H1 (cell line): ENCODE measurements at regions not wholly inside any gene's neighbourhood (a gene's known extent, or its start where the extent isn't known, plus 50 kb on each side); places are given as distances from the start of the nearest gene placed in this dataset.

Experiments
- CTCF ChIA-PET: fragments of 300-600 bp; sonication (Branson Sonifier 250); formaldehyde crosslinking; loops from one replicate; lab custom pipeline; 2021; ENCODE audit not compliant: partially characterized antibody; lab: Charles Lee
- POLR2A ChIA-PET: fragments of 300-600 bp; sonication (Branson Sonifier 250); formaldehyde crosslinking; loops from one replicate; lab custom pipeline; 2021; ENCODE audit warnings: inconsistent platforms; ENCODE audit not compliant: partially characterized antibody; lab: Charles Lee
- DNase-seq, 2 experiments: peaks; one replicate each; pipeline versions ENCODE4 v3.0.0 to v3.0.0-alpha.2; 2010 to 2022; ENCODE audit warnings: low spot score in 2 of 2, low read depth in 1 of 2, mixed read lengths in 1 of 2
- FAIRE-seq: peaks from 2 replicates; lab custom pipeline; 2011; peaks lifted over from hg19 to GRCh38; lab: Jason Lieb, UNC
- H2AFZ ChIP-seq: 2 replicates; pipeline ENCODE4 v1.8.1; 2012; ENCODE audit warnings: low read length, inconsistent platforms
- H2AK5ac ChIP-seq: 2 replicates; pipeline ENCODE4 v1.6.1; 2013; ENCODE audit warnings: low read depth, low read length
- H2BK120ac ChIP-seq: replicated peaks from 2 replicates; pipeline ENCODE3; 2013; ENCODE audit warnings: low read depth, low read length, inconsistent platforms
- H2BK12ac ChIP-seq: 2 replicates; pipeline ENCODE4 v1.6.1; 2013; ENCODE audit warnings: low read depth, low read length
- H2BK15ac ChIP-seq: 2 replicates; pipeline ENCODE4 v1.6.1; 2013; ENCODE audit warnings: low read length
- H2BK20ac ChIP-seq: 2 replicates; pipeline ENCODE4 v1.6.1; 2013; ENCODE audit warnings: low read length
- H2BK5ac ChIP-seq: 2 replicates; pipeline ENCODE4 v1.6.1; 2013; ENCODE audit warnings: low read depth, low read length
- H3K14ac ChIP-seq: 2 replicates; pipeline ENCODE4 v1.6.1; 2013; ENCODE audit warnings: inconsistent platforms; ENCODE audit not compliant: insufficient read length
- H3K18ac ChIP-seq: 2 replicates; pipeline ENCODE4 v1.6.1; 2013; ENCODE audit warnings: low read length; ENCODE audit errors: extremely low read depth
- H3K23ac ChIP-seq: 2 replicates; pipeline ENCODE4 v1.6.1; 2013; ENCODE audit warnings: inconsistent platforms; ENCODE audit not compliant: insufficient read length
- H3K23me2 ChIP-seq: 2 replicates; pipeline ENCODE4 v1.6.1; 2013; ENCODE audit warnings: low read depth, low read length
- H3K27ac ChIP-seq: 2 replicates; pipeline ENCODE4 v1.6.1; 2011; ENCODE audit warnings: low read depth, low read length, inconsistent platforms
- H3K27me3 ChIP-seq, 4 experiments: replicated peaks in 1 of 4; 1 replicate in 1 of 4; 2 replicates in 3 of 4; pipeline versions ENCODE4 v1.6.1 to v1.8.1; 2011 to 2013; ENCODE audit warnings: low read length in 3 of 4, mild to moderate bottlenecking in 3 of 4, inconsistent platforms in 2 of 4, mixed read lengths in 2 of 4, moderate library complexity in 1 of 4; ENCODE audit not compliant: control insufficient read depth in 3 of 4, insufficient read depth in 3 of 4; ENCODE audit errors: extremely low read depth in 1 of 4
- H3K36me3 ChIP-seq, 4 experiments: 2 replicates each; pipeline versions ENCODE4 v1.6.1 to v1.8.1; 2011 to 2013; ENCODE audit warnings: mild to moderate bottlenecking in 4 of 4, low read length in 3 of 4, moderate library complexity in 2 of 4, control low read depth in 1 of 4, inconsistent platforms in 1 of 4; ENCODE audit not compliant: insufficient read depth in 4 of 4, control insufficient read depth in 2 of 4
- H3K4ac ChIP-seq: replicated peaks from 2 replicates; pipeline ENCODE3; 2013; ENCODE audit warnings: low read length, low read depth, mixed read lengths, inconsistent platforms; ENCODE audit not compliant: insufficient read length
- H3K4me1 ChIP-seq, 4 experiments: replicated peaks in 1 of 4; 1 replicate in 1 of 4; 2 replicates in 3 of 4; pipeline versions ENCODE4 v1.6.1 to v1.8.1; 2011 to 2013; ENCODE audit warnings: low read length in 3 of 4, inconsistent platforms in 2 of 4, mixed read lengths in 1 of 4; ENCODE audit not compliant: insufficient read depth in 4 of 4, control insufficient read depth in 3 of 4
- H3K4me2 ChIP-seq, 2 experiments: 2 replicates each; pipeline versions ENCODE4 v1.6.1 to v1.8.1; 2011 to 2013; ENCODE audit warnings: low read depth in 2 of 2, low read length in 2 of 2, control low read depth in 1 of 2, inconsistent platforms in 1 of 2, mild to moderate bottlenecking in 1 of 2; ENCODE audit not compliant: insufficient read depth in 1 of 2
- H3K4me3 ChIP-seq, 4 experiments: fragments of 200-600, 300-600 bp in 1 of 4; sonication (generic), shearing (Covaris generic), sonication (Bioruptor Twin) in 1 of 4; 2 replicates each; pipeline versions ENCODE4 v1.5.1 to v1.8.1; 2011 to 2016; ENCODE audit warnings: low read length in 4 of 4, low read depth in 3 of 4, control low read depth in 2 of 4, inconsistent platforms in 2 of 4, mild to moderate bottlenecking in 2 of 4, mixed read lengths in 1 of 4, moderate library complexity in 1 of 4; ENCODE audit not compliant: insufficient read depth in 2 of 4; ENCODE audit errors: extremely low read depth in 1 of 4
- H3K56ac ChIP-seq: replicated peaks from 2 replicates; pipeline ENCODE3; 2013; ENCODE audit warnings: low read depth, mild to moderate bottlenecking, mixed read lengths, low read length, inconsistent platforms; ENCODE audit not compliant: insufficient read length
- H3K79me1 ChIP-seq: 2 replicates; pipeline ENCODE4 v1.6.1; 2013; ENCODE audit warnings: low read depth, low read length, control low read depth
- H3K79me2 ChIP-seq, 2 experiments: 2 replicates each; pipeline versions ENCODE4 v1.6.1 to v1.8.1; 2012 to 2013; ENCODE audit warnings: low read length in 2 of 2, mild to moderate bottlenecking in 2 of 2, inconsistent platforms in 1 of 2; ENCODE audit not compliant: insufficient read depth in 2 of 2, control insufficient read depth in 1 of 2
- H3K9ac ChIP-seq, 4 experiments: replicated peaks in 1 of 4; 1 replicate in 1 of 4; 2 replicates in 3 of 4; pipeline versions ENCODE4 v1.6.1 to v1.8.1; 2011 to 2013; ENCODE audit warnings: low read depth in 3 of 4, low read length in 3 of 4, control low read depth in 2 of 4, mild to moderate bottlenecking in 2 of 4, moderate library complexity in 2 of 4, inconsistent platforms in 1 of 4; ENCODE audit errors: extremely low read depth in 1 of 4
- H3K9me3 ChIP-seq, 2 experiments: 2 replicates each; pipeline versions ENCODE4 v1.6.1 to v1.8.1; 2012 to 2013; ENCODE audit warnings: mild to moderate bottlenecking in 2 of 2, moderate library complexity in 2 of 2, control low read depth in 1 of 2, inconsistent platforms in 1 of 2, low read depth in 1 of 2, low read length in 1 of 2, mixed read lengths in 1 of 2; ENCODE audit not compliant: insufficient read depth in 2 of 2
- H4K20me1 ChIP-seq, 2 experiments: replicated peaks in 1 of 2; 2 replicates each; pipeline versions ENCODE3 to v1.8.1; 2011 to 2013; ENCODE audit warnings: inconsistent platforms in 2 of 2, low read length in 2 of 2, mild to moderate bottlenecking in 1 of 2; ENCODE audit not compliant: insufficient read depth in 2 of 2, control insufficient read depth in 1 of 2
- H4K5ac ChIP-seq: 2 replicates; pipeline ENCODE4 v1.6.1; 2013; ENCODE audit warnings: low read length, low read depth, mixed read lengths, inconsistent platforms; ENCODE audit not compliant: insufficient read length
- H4K8ac ChIP-seq: 2 replicates; pipeline ENCODE4 v1.8.0; 2013; ENCODE audit warnings: mild to moderate bottlenecking, moderate library complexity, low read length, inconsistent platforms; ENCODE audit not compliant: insufficient read depth; ENCODE audit errors: extremely low read depth
- H4K91ac ChIP-seq: replicated peaks from 2 replicates; pipeline ENCODE3; 2013; ENCODE audit warnings: low read length, mixed read lengths, inconsistent platforms; ENCODE audit not compliant: insufficient read length
- KDM4A ChIP-seq: IDR thresholded peaks from one replicate; pipeline ENCODE4 v1.7.1; 2012; ENCODE audit warnings: low read depth, mild to moderate bottlenecking, moderate library complexity, low read length, inconsistent platforms; ENCODE audit not compliant: severe bottlenecking
- MAX ChIP-seq: IDR thresholded peaks from 2 replicates; pipeline ENCODE4 v1.6.1; 2012; ENCODE audit warnings: inconsistent platforms
- POLR2A ChIP-seq, 2 experiments: IDR thresholded peaks; 1 replicate in 1 of 2; 2 replicates in 1 of 2; pipeline ENCODE4 v1.6.1; 2011; ENCODE audit warnings: low read depth in 2 of 2, low read length in 2 of 2, mild to moderate bottlenecking in 2 of 2; ENCODE audit errors: control extremely low read depth in 1 of 2
- RAD21 ChIP-seq, 2 experiments: IDR thresholded peaks in 1 of 2; conservative IDR thresholded peaks in 1 of 2; 2 replicates each; pipeline ENCODE4 v1.6.1; 2011; ENCODE audit warnings: low read depth in 2 of 2, low read length in 2 of 2, improper control_type of control experiment in 1 of 2, inconsistent platforms in 1 of 2, mild to moderate bottlenecking in 1 of 2, moderate library complexity in 1 of 2
- RFX5 ChIP-seq: IDR thresholded peaks from 2 replicates; pipeline ENCODE4 v1.6.1; 2011; ENCODE audit warnings: low read depth, low read length, improper control_type of control experiment, borderline replicate concordance
- RNF2 ChIP-seq: fragments of 200-900, 300-1000 bp; sonication (generic); IDR thresholded peaks from 2 replicates; pipeline ENCODE4 v1.7.1; 2016; ENCODE audit warnings: borderline replicate concordance, low read depth, mild to moderate bottlenecking, antibody characterized with exemption, low read length; ENCODE audit not compliant: poor library complexity, severe bottlenecking; ENCODE audit errors: missing control alignments
- SIX5 ChIP-seq: IDR thresholded peaks from 2 replicates; pipeline ENCODE4 v1.6.1; 2011; ENCODE audit warnings: mild to moderate bottlenecking, low read depth, low read length
- SP2 ChIP-seq: IDR thresholded peaks from 2 replicates; pipeline ENCODE4 v1.6.1; 2012; ENCODE audit warnings: mild to moderate bottlenecking, low read length, inconsistent platforms
- SP4 ChIP-seq: IDR thresholded peaks from 2 replicates; pipeline ENCODE4 v1.6.1; 2012; ENCODE audit warnings: low read length, inconsistent platforms
- ZNF274 ChIP-seq: IDR thresholded peaks from 2 replicates; pipeline ENCODE4 v1.7.0; 2012; ENCODE audit warnings: low read length, borderline replicate concordance; ENCODE audit errors: extremely low read depth
- WGBS, 2 experiments: shearing (Covaris generic) in 1 of 2; methylation state at CpG; one replicate each; pipeline versions ENCODE4 v1.1.6 to v1.1.7; 2013 to 2015; ENCODE audit warnings: low lambda C conversion rate in 2 of 2, mixed read lengths in 2 of 2, inconsistent platforms in 1 of 2, low coverage in 1 of 2, missing lambda C conversion rate in 1 of 2; ENCODE audit not compliant: insufficient replicate concordance in 2 of 2, insufficient coverage in 1 of 2, insufficient read length in 1 of 2; ENCODE audit errors: extremely low coverage in 1 of 2, missing lambda C conversion rate in 1 of 2; 5-methylcytosine and 5-hydroxymethylcytosine counted together

- CTCF ChIA-PET, result interaction anchor here (0.8 kb wide), 1 partner anchor 93 kb away, joined by 3 read pairs; no protein-coding TSS in a partner anchor
- POLR2A ChIA-PET, result no interaction called here
- Histone ChIP-seq H3K23me2 (no peaks in the 10 kb centered on the region), H3K4me3 (no peak overlapping the region), H4K5ac (peak overlapping the region; percentile 44), H3K18ac (no peak overlapping the region), H3K79me1 (no peaks in the 10 kb centered on the region), H3K4ac (no peak overlapping the region), H2BK15ac (peak overlapping the region; percentile 31; the same call in 1 of the 2 replicates), H3K9me3 (no peaks in the 10 kb centered on the region), H2BK20ac (no peak overlapping the region), H4K91ac (no peak overlapping the region), H2BK120ac (no peak overlapping the region), H3K14ac (no peak overlapping the region), H2AFZ (peak overlapping the region; percentile 91), H2BK12ac (peak overlapping the region; percentile 94; the same call in 1 of the 2 replicates), H3K79me2 (no peaks in the 10 kb centered on the region), H2BK5ac (0 out of 2 replicates have a peak overlapping the region, but pooled peaks have one; percentile 49), H2AK5ac (no peak overlapping the region), H3K27ac (no peak overlapping the region), H3K4me2 (no peak overlapping the region), H3K4me1 (peaks cover 0 to 2% (median 0%) of the 10 kb centered on the region in 4 experiments; a peak in 2 of 7 replicates), H3K36me3 (no peaks in the 10 kb centered on the region), H3K9ac (no peak overlapping the region), H3K27me3 (no peaks in the 10 kb centered on the region), H4K8ac (peak overlapping the region; percentile 88; the same call in 1 of the 2 replicates), H3K23ac (no peak overlapping the region), H3K56ac (no peak overlapping the region), H4K20me1 (no peaks in the 10 kb centered on the region)
- no peak for TF ChIP-seq KDM4A
- TF ChIP-seq SP4, result no peak
- no peak for TF ChIP-seq POLR2A (IDR thresholded peaks at IDR 0.05; ENCODE audit: control extremely low read depth in 1 of 2, low read depth in 2 of 2, low read length in 2 of 2)
- TF ChIP-seq RFX5, result no peak
- TF ChIP-seq RNF2, result no peak
- no peak for TF ChIP-seq MAX
- TF ChIP-seq SIX5, result no peak
- no peak; a peak in 1 of 4 replicates for TF ChIP-seq RAD21 (IDR thresholded peaks at IDR 0.05 in 1 of 2, conservative IDR thresholded peaks at IDR 0.05 in 1 of 2; ENCODE audit: low read depth in 2 of 2, low read length in 2 of 2)
- no peak for TF ChIP-seq SP2
- TF ChIP-seq ZNF274, result no peak
- DNase-seq, result peak in 1 of 2 experiments; percentile 50
- WGBS, 2 experiments, result 83% methylated on average over 7 of the region's 7 CpGs; no CpG with 5 or more reads in 1 of the 2 experiments
- no peak for FAIRE-seq
Observed at GRCh38 chr2:204453730-204454167, 91.5 kb upstream of the PARD3B start.
